Endothelial cell (in vitro differentiated cells): ENCODE measurements at regions not wholly inside any gene's neighbourhood (a gene's known extent, or its start where the extent isn't known, plus 50 kb on each side); places are given as distances from the start of the nearest gene placed in this dataset.
"Not testable (repeated sequence)": the region's sequence is repeated elsewhere in the genome, so short reads cannot be mapped to it uniquely, and the experiment has no call there.

Source experiments
- DNase-seq: peaks from one replicate; pipeline ENCODE4 v3.0.0; 2021; ENCODE audit warnings: low spot score
- H3K27ac Mint-ChIP-seq: one replicate; pipeline ENCODE4 v1.8.0; 2021; ENCODE audit warnings: mixed read lengths, inconsistent platforms; ENCODE audit not compliant: unreplicated experiment
- H3K27me3 Mint-ChIP-seq: one replicate; pipeline ENCODE4 v1.8.0; 2021; ENCODE audit warnings: mild to moderate bottlenecking, moderate library complexity, mixed read lengths, inconsistent platforms; ENCODE audit not compliant: unreplicated experiment
- H3K36me3 Mint-ChIP-seq: one replicate; pipeline ENCODE4 v1.8.0; 2021; ENCODE audit warnings: mild to moderate bottlenecking, low read depth, mixed read lengths, inconsistent platforms; ENCODE audit not compliant: unreplicated experiment
- H3K4me1 Mint-ChIP-seq: one replicate; pipeline ENCODE4 v1.8.0; 2021; ENCODE audit warnings: mild to moderate bottlenecking, mixed read lengths, inconsistent platforms; ENCODE audit not compliant: unreplicated experiment
- H3K4me3 Mint-ChIP-seq: one replicate; pipeline ENCODE4 v1.8.0; 2021; ENCODE audit warnings: mild to moderate bottlenecking, mixed read lengths, inconsistent platforms; ENCODE audit not compliant: unreplicated experiment
- H3K9me3 Mint-ChIP-seq: one replicate; pipeline ENCODE4 v1.8.0; 2021; ENCODE audit warnings: mixed read lengths, inconsistent platforms; ENCODE audit not compliant: unreplicated experiment
- CTCF ChIP-seq: fragments of 200-600 bp; sonication (generic); IDR thresholded peaks from one replicate; pipeline ENCODE4 v1.5.0; 2021; ENCODE audit warnings: antibody characterized with exemption; ENCODE audit not compliant: unreplicated experiment

GRCh38 chr2:137913169-137913568 is 51.1 kb upstream of the HNMT start:
- DNase-seq = no peak
- no peak overlapping the region for H3K27ac Mint-ChIP-seq
- peaks cover 1% of the 10 kb centered on the region for H3K27me3 Mint-ChIP-seq
- H3K4me3 Mint-ChIP-seq = no peak overlapping the region
- TF ChIP-seq CTCF = no peak
- H3K4me1 Mint-ChIP-seq = no peaks in the 10 kb centered on the region
- no peaks in the 10 kb centered on the region for H3K36me3 Mint-ChIP-seq
- H3K9me3 Mint-ChIP-seq = no peaks in the 10 kb centered on the region

GRCh38 chr2:137913648-137914047 is 50.6 kb upstream of the HNMT start:
- H3K4me1 Mint-ChIP-seq, H3K4me3 Mint-ChIP-seq, DNase-seq, H3K9me3 Mint-ChIP-seq, H3K36me3 Mint-ChIP-seq, H3K27me3 Mint-ChIP-seq, H3K27ac Mint-ChIP-seq: not testable (repeated sequence)
